GM10248 (cell line): ENCODE measurements at regions not wholly inside any gene's neighbourhood (a gene's known extent, or its start where the extent isn't known, plus 50 kb on each side); places are given as distances from the start of the nearest gene placed in this dataset.

Experiments used
- CTCF ChIA-PET: fragments of 300-600 bp; sonication (Branson Sonifier 250); formaldehyde crosslinking; extraction: SDS; loops from one replicate; lab custom pipeline; 2021; ENCODE audit warnings: antibody characterized with exemption; lab: Yijun Ruan, JAX
- POLR2A ChIA-PET: fragments of 350-650 bp; sonication (Branson Sonifier 250); formaldehyde crosslinking; extraction: SDS; loops from one replicate; lab custom pipeline; 2020; ENCODE audit warnings: antibody characterized with exemption; lab: Yijun Ruan, JAX
- DNase-seq: peaks from one replicate; pipeline ENCODE4 v3.0.0; 2012; ENCODE audit errors: extremely low spot score
- CTCF ChIP-seq: IDR thresholded peaks from 2 replicates; pipeline ENCODE4 v1.5.1; 2012; ENCODE audit warnings: mild to moderate bottlenecking, low read depth; ENCODE audit errors: extremely low read depth, missing control alignments, control extremely low read depth

GRCh38 chr22:20642668-20643179, 131.2 kb upstream of the SERPIND1 start:
- CTCF ChIA-PET: interaction anchor here (1.4 kb wide), 1 partner anchor 8 kb away, joined by 5 read pairs; no protein-coding TSS in a partner anchor
- POLR2A ChIA-PET: no interaction called here

GRCh38 chr22:20644071-20644642, 129.8 kb upstream of the SERPIND1 start:
- TF ChIP-seq CTCF: no peak
- ChIA-PET POLR2A (no interaction called here), CTCF (no interaction called here)

More at GRCh38 chr22:20642668-20643179, 131.2 kb upstream of the SERPIND1 start:
- no peak for TF ChIP-seq CTCF
- DNase-seq: no peak

GRCh38 chr22:20645954-20646353, 128.0 kb upstream of the SERPIND1 start:
- DNase-seq: no peak
- POLR2A ChIA-PET: no interaction called here
- CTCF ChIA-PET: interaction anchor here (1.2 to 1.3 kb wide), 2 partner anchors 11 to 26 kb away, joined by 3 to 5 read pairs; no protein-coding TSS in a partner anchor
- TF ChIP-seq CTCF: no peak

More at GRCh38 chr22:20644071-20644642, 129.8 kb upstream of the SERPIND1 start:
- no peak for DNase-seq

GRCh38 chr22:20646415-20646814, 127.5 kb upstream of the SERPIND1 start:
- no peak for DNase-seq
- CTCF ChIA-PET: interaction anchor here (0.6 to 1.2 kb wide), 3 partner anchors 11 to 26 kb away, joined by 3 read pairs; no protein-coding TSS in a partner anchor
- POLR2A ChIA-PET: no interaction called here
- TF ChIP-seq CTCF: no peak

- CTCF ChIA-PET: interaction anchor here (0.6 to 2.2 kb wide), 4 partner anchors 12 to 40 kb away, joined by 3 to 8 read pairs (median 3); no protein-coding TSS in a partner anchor
- POLR2A ChIA-PET: no interaction called here
- no peak for TF ChIP-seq CTCF
- no peak for DNase-seq
These were observed 127.0 kb upstream of the SERPIND1 start for GRCh38 chr22:20646906-20647305.

GRCh38 chr22:20647586-20648305, 126.2 kb upstream of the SERPIND1 start:
- DNase-seq: no peak
- POLR2A ChIA-PET: no interaction called here
- CTCF ChIA-PET: interaction anchor here (1.1 to 2.2 kb wide), 3 partner anchors 14 to 41 kb away, joined by 3 to 8 read pairs (median 3); no protein-coding TSS in a partner anchor
- TF ChIP-seq CTCF: no peak
